DMS53 treated with DMSO at 0.1 percent for 48 hours (cell line): ENCODE measurements at regions not wholly inside any gene's neighbourhood (a gene's known extent, or its start where the extent isn't known, plus 50 kb on each side); places are given as distances from the start of the nearest gene placed in this dataset.

Source experiments
- DNase-seq: peaks from one replicate; lab custom pipeline; 2025; ENCODE audit not compliant: unreplicated experiment; lab: John Stamatoyannopoulos, UW

DNA sequence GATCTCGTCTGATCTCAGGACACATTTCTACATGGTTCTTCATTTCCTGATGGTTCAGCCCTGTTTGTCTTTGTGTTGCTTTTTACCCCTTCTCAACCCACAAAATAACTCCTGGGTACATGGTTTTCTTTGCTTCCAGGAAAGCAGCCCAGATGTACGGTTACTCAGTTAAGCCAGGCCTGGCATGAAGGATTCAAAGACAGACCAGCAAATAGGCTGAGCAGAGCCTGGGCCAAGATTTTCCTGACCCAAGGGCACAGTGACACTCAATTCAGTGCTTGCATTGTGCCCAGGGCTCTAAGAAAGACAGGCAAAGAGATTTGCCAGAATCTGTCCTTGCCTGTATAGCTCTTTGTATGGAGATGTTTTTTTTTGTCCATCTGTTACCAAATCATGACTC, 340.8 kb upstream of the KIAA1217 start:
- no peak for DNase-seq

- DNase-seq, result peak; percentile 66
Measured at GRCh38 chr10:23869548-23869947, 339.4 kb upstream of the KIAA1217 start.

DNA sequence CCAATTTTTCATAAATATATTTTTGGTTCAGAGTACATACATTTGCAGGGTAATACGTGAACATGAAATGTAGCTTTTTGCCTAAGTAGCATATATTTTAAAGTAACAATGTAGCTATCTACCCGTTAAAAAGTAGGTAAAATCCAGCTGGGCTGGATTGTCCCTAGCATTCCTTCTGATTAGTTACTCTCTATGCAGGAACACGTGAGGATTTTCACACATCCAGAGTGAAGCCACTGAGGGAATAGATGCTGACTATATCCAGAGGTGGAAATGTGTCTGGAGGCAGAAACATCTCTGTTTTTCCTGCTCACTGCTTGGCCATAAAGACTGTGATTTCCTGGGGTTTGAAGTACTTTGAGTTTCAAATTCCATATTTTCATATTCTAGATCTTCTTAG, 338.9 kb upstream of the KIAA1217 start:
- peak; percentile 34 for DNase-seq

- no peak for DNase-seq
Measured at GRCh38 chr10:23870651-23871610, 338.0 kb upstream of the KIAA1217 start.

- no peak for DNase-seq
Measured at GRCh38 chr10:23872290-23872689, 336.6 kb upstream of the KIAA1217 start.

GRCh38 chr10:23877791-23878320, 331.1 kb upstream of the KIAA1217 start:
- no peak for DNase-seq

DNA sequence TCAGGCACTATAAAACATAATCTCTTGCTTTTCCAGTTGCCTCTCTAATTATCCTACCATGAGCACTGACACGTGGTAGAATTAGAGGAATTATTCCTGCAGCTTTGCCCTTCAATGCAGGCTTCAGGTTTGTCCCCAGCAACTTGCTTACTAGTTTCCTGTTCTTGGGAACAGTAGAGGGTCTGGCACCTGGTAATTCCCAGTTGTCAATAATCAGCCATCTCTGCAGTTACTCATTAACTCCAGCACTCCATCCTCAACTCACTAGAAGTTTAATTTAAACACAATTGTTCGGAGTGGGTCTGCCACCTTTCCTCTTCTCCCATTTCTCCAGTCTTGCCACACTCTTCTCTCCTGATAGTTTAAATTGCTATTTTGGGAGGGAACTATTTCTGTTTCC, 324.3 kb upstream of the KIAA1217 start:
- peak; percentile 59 for DNase-seq

DNA sequence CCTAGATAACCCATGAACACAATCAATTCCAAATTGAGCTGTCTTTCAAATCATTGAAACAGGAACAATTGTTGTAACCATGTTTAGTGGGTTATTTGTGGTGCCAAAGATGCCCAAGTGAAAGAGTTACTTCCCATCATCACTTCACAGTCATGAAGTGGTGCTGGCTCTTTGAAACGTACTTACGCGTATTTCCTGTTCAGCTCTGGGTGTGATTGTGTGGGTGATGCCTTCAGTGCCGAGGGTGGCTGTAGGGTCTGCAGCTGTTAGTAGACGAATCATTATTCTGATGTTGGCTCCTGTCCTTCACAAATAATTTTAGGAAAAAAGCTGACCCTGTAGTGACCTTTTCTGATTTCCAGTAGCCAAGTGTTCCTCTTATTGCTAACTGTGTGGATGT, 323.1 kb upstream of the KIAA1217 start:
- no peak for DNase-seq

GRCh38 chr10:23886355-23886754, 322.6 kb upstream of the KIAA1217 start:
- DNase-seq, result no peak

DNA sequence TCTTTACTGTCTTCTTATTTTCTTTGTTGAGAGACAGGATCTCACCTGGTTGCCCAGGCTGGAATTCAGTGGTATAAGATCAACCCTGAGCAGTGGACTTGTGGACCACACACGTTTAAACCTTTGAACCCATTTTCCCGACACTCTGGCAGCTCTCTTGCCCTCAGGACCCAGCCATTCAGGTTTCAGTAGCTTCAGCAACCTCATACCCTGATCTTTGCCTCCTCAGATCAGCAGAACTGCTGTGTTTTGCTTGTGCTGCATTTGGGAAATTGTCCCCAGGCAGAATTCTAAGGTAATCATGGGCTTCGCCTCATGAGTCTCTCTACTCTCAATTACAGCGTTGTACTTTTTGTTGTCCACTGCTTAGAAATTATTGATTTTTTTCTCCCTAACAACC, 317.6 kb upstream of the KIAA1217 start:
- DNase-seq, result no peak

DNA sequence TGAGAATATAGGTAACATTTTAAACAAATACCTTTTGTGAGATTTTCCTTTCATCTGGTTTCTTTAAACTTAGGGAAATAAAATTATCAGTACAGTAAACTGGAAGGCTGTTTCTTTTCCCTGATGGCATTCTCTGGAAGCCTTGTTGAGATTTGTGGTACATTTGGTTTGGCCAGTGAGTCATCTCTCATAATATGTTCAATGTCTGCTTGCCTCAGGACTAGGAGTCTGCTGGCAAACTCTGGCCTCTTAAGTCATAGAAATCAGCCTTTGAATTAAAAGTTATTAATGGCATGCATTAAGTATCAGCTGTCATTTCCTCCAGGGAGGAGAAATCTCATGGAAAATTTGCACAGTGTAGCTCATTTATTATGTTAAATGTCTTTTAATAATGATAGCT, 316.6 kb upstream of the KIAA1217 start:
- peak; percentile 13 for DNase-seq

GRCh38 chr10:23897267-23897666, 311.7 kb upstream of the KIAA1217 start:
- no peak for DNase-seq

DNA sequence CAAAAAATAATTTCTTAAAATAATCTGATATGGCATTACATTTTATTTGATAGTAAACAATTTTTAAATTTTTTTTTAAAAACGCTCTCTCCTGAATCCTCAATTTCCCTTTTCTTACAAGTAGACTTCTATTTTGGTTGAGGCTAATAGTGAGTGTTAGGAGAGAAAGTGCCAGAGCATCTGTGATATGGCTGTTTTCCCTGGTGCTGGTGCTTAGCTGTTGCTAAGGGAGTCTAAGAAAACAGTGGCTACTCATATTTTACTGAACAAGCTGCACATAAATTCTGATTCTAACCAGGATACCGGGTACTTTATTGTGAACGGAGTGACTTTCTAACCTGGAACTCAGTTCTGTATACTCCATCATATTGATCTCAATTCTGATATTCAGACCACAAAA, 311.1 kb upstream of the KIAA1217 start:
- DNase-seq, result no peak

DNA sequence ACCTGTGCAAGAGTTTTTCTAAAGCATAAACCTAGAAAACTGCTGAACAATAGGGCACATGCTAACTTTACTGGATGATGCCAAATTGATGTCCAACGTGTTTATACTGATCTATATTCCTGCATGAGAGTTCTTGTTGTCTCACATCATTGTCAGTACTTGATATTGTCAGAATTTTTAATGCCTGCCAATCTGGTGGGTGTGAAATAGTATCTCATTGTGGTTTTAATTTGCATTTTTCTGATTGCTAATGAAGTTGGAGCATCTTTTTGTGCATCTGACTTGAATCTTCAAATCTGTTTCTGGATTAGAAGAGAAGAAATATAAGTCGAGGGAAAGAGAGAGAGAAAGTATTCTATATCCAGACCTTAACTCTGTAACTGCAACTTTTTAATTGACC, 309.8 kb upstream of the KIAA1217 start:
- no peak for DNase-seq

DNA sequence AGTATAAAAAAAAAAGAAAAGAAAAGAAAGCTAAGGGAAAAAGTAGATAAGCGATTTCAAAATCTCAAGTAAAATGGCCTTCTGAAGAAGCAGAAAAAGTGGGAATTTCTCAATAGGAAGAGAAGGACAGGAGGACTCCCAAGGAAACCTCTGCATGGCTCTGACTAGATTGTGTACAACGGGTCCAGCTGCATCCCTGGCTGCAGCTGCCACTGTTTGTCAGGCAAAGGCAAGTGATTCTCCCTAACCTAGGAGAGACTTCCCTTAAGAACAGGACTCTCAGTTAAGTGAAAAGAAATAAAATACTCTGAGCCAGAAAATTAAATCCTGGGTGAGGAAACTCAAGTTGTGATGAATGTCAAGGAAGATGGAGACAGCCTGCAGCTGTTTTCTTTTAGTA, 298.6 kb upstream of the KIAA1217 start:
- DNase-seq, result no peak

GRCh38 chr10:23912884-23913404, 296.0 kb upstream of the KIAA1217 start:
- no peak for DNase-seq

GRCh38 chr10:23914641-23915040, 294.3 kb upstream of the KIAA1217 start:
- DNase-seq, result no peak

DNA sequence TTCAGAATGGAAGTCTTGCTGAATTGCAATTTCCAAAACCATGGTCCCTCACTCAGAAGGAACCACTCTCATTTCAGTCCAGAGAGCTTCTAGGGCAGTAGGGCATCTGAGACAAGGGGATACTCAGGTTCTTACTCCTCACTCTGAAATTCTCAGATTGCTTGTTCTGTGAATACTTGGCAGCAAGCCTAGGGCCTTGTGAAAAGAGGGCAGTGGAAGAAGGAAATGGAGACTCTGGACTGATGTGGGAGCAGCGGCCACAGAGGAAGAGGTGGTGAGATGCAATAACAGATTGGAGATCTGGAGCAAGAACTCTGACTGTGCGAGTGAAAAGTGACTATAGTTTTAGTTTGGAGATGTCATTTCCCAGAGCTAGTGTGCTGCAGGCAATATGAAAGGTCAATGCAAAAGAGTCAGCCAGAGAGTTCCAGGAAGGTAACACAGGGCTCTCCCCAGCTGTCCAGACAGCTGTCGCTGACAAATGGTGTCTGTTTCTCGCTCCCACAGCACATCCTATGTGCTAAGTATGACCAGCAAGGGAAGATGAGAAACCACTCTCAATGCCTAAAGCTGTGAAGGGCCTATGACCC, 291.6 kb upstream of the KIAA1217 start:
- no peak for DNase-seq

- no peak for DNase-seq
Measured at GRCh38 chr10:23918090-23918723, 290.7 kb upstream of the KIAA1217 start.

DNA sequence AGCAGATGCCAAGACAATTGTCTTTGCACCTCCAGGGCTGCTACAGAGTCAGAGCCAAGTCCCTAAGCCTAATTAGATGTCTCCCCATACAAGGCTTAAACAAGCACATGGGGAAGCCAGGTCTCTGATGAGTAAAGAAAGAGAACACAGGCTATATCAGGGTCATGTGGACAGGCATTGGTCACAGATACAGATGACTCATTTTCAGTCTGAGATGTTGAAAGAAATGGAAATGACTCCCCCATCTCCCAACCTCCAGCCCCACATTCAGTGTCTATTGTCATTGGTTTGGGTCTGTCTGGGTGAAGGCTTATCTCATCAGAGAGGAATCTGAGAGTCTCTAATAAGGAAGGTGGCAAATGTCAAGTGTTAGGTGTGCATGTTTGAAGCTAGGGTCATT, 290.1 kb upstream of the KIAA1217 start:
- DNase-seq, result peak; percentile 43

- no peak for DNase-seq
Measured at GRCh38 chr10:23927576-23928325, 281.2 kb upstream of the KIAA1217 start.
